ENCODE measurements at regions not wholly inside any gene's neighbourhood (a gene's known extent, or its start where the extent isn't known, plus 50 kb on each side); places are given as distances from the start of the nearest gene placed in this dataset.

DNA sequence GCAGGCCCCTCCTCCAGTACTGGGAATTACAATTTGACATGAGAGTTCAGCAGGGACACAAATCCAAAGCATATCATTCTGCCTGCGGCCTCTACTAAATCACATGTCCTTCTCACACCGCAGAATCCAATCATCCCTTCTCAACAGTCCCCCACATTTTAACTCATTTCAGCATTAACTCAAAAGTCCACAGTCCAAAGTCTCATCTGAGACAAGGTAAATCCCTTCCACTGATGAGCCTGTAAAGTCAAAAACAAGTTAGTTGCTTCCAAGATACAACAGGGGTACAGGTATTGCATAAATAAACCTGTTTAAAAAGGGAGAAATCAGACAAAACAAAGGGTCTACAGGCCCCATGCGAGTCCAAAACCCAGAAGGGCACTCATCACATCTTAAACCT lies 64.0 kb downstream of the EBNA1BP2 start:
- WGBS, 2 experiments (ENCODE audit: extremely low coverage in 2 of 2, insufficient read length in 1 of 2): 50% methylated on average over 2 of the region's 3 CpGs; no CpG with 5 or more reads in 1 of the 2 experiments
- dilution Hi-C loops (cut with HindIII; ENCODE audit: low sequenced_read_pairs, unreplicated experiment): no loop called here
- H3K9ac ChIP-seq (ENCODE audit: low read depth, low read length): no peak overlapping the region

More for the DNA sequence above, 64.0 kb downstream of the EBNA1BP2 start:
- Histone ChIP-seq H3K4ac (ENCODE audit: low read depth, low read length) (no peak overlapping the region), H2AK5ac (ENCODE audit: low read depth, low read length) (no peak overlapping the region), H3K18ac (ENCODE audit: low read depth, low read length) (no peak overlapping the region), H3K27ac (ENCODE audit: insufficient read depth, low read length) (no peak overlapping the region), H4K20me1 (ENCODE audit: insufficient read depth, low read length) (no peaks in the 10 kb centered on the region), H2BK20ac (ENCODE audit: low read depth, low read length) (no peak overlapping the region), H3K14ac (replicated peaks; ENCODE audit: low read depth, low read length) (no peak overlapping the region), H4K91ac (ENCODE audit: insufficient read depth, low read depth, low read length) (no peak overlapping the region), H3K9me1 (ENCODE audit: insufficient read depth, low read length) (no peaks in the 10 kb centered on the region), H2BK15ac (ENCODE audit: low read depth, low read length) (no peak overlapping the region), H3K79me1 (ENCODE audit: low read depth in 1 of 2, low read length in 2 of 2) (no peaks in the 10 kb centered on the region), H2AFZ (replicated peaks; ENCODE audit: low read length, poor library complexity) (no peak overlapping the region), H3K36me3 (ENCODE audit: control insufficient read depth, insufficient read depth, low read length) (no peaks in the 10 kb centered on the region), H3K27me3 (ENCODE audit: control insufficient read depth, insufficient read depth, low read length) (no peaks in the 10 kb centered on the region), H4K5ac (ENCODE audit: low read depth, low read length) (no peak overlapping the region), H3K4me2 (ENCODE audit: low read depth, low read length) (no peak overlapping the region), H3K9me3 (ENCODE audit: control insufficient read depth, insufficient read depth, low read length) (no peaks in the 10 kb centered on the region; the same call in 1 of the 2 replicates), H4K8ac (ENCODE audit: low read depth in 2 of 2, low read length in 2 of 2) (no peak overlapping the region), H3K23ac (ENCODE audit: low read depth, low read length) (no peak overlapping the region), H2BK5ac (ENCODE audit: low read depth, low read length, poor library complexity, severe bottlenecking) (no peak overlapping the region), H3K56ac (ENCODE audit: extremely low read depth, insufficient read depth, low read length) (no peak overlapping the region), H2BK120ac (ENCODE audit: low read depth, low read length) (no peak overlapping the region), H3K4me3 (ENCODE audit: insufficient read depth, low read depth, low read length) (no peak overlapping the region), H2AK9ac (replicated peaks; ENCODE audit: low read depth, low read length, poor library complexity) (no peak overlapping the region), H3K4me1 (ENCODE audit: control insufficient read depth, insufficient read depth, low read length) (no peaks in the 10 kb centered on the region)
- in situ Hi-C loops (cut with MboI; ENCODE audit: low sequenced_read_pairs) (no loop called here), intact Hi-C loops (cut with micrococcal nuclease) (no loop called here)
- TF ChIP-seq RFX5 (IDR thresholded peaks at IDR 0.05; ENCODE audit: low read depth, low read length) (no peak), FOS (IDR thresholded peaks at IDR 0.05; ENCODE audit: low read depth, low read length) (no peak), POLR2A (IDR thresholded peaks at IDR 0.05; ENCODE audit: low read depth, low read length) (no peak), MAFK (IDR thresholded peaks at IDR 0.05; ENCODE audit: low read depth, low read length) (no peak), RCOR1 (IDR thresholded peaks at IDR 0.05; ENCODE audit: insufficient replicate concordance, low read length) (no peak), BHLHE40 (IDR thresholded peaks at IDR 0.05; ENCODE audit: low read depth, low read length) (no peak), MAZ (IDR thresholded peaks at IDR 0.05; ENCODE audit: borderline replicate concordance, low read depth, low read length) (no peak), CHD1 (IDR thresholded peaks at IDR 0.05; ENCODE audit: low read depth, low read length) (no peak), CEBPB (IDR thresholded peaks at IDR 0.05; ENCODE audit: low read depth, low read length) (no peak), SMC3 (IDR thresholded peaks at IDR 0.05; ENCODE audit: low read depth, low read length) (no peak), MXI1 (IDR thresholded peaks at IDR 0.05; ENCODE audit: borderline replicate concordance, low read depth, low read length) (no peak), RAD21 (IDR thresholded peaks at IDR 0.05; ENCODE audit: low read length) (no peak), CTCF (conservative IDR thresholded peaks at IDR 0.05; ENCODE audit: low read depth, low read length) (no peak), NFE2L2 (IDR thresholded peaks at IDR 0.05; ENCODE audit: low read depth, low read length) (no peak)
- TF ChIP-seq, protein P1, sequence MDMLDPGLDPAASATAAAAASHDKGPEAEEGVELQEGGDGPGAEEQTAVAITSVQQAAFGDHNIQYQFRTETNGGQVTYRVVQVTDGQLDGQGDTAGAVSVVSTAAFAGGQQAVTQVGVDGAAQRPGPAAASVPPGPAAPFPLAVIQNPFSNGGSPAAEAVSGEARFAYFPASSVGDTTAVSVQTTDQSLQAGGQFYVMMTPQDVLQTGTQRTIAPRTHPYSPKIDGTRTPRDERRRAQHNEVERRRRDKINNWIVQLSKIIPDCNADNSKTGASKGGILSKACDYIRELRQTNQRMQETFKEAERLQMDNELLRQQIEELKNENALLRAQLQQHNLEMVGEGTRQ (IDR thresholded peaks at IDR 0.05; ENCODE audit: low read depth, low read length): no peak
- TF ChIP-seq, protein P2, sequence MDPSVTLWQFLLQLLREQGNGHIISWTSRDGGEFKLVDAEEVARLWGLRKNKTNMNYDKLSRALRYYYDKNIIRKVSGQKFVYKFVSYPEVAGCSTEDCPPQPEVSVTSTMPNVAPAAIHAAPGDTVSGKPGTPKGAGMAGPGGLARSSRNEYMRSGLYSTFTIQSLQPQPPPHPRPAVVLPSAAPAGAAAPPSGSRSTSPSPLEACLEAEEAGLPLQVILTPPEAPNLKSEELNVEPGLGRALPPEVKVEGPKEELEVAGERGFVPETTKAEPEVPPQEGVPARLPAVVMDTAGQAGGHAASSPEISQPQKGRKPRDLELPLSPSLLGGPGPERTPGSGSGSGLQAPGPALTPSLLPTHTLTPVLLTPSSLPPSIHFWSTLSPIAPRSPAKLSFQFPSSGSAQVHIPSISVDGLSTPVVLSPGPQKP (IDR thresholded peaks at IDR 0.05; ENCODE audit: borderline replicate concordance, low read depth, low read length): no peak
- BruUV-seq (replicated peaks): no TSS peak
- ChIA-PET POLR2A (ENCODE audit: unreplicated experiment) (no interaction called here), CTCF (no interaction called here)
- ATAC-seq (ENCODE audit: low read depth) (no peak), DNase-seq (no peak)
